Fibroblast of pulmonary artery (primary cell): ENCODE measurements at regions not wholly inside any gene's neighbourhood (a gene's known extent, or its start where the extent isn't known, plus 50 kb on each side); places are given as distances from the start of the nearest gene placed in this dataset.

Source experiments
- DNase-seq: peaks from one replicate; pipeline ENCODE4 v3.0.0-alpha.2; 2010; ENCODE audit warnings: low read depth
- H3K4me3 ChIP-seq: replicated peaks from 2 replicates; pipeline ENCODE4 v1.5.1; 2011; ENCODE audit warnings: low read depth, mild to moderate bottlenecking, control low read depth, low read length, moderate library complexity
- CTCF ChIP-seq: IDR thresholded peaks from 2 replicates; pipeline ENCODE4 v1.5.1; 2011; ENCODE audit warnings: mild to moderate bottlenecking, control low read depth, low read length, inconsistent platforms; ENCODE audit errors: missing control alignments

- TF ChIP-seq CTCF, result no peak
- no peak overlapping the region for H3K4me3 ChIP-seq
- no peak for DNase-seq
Observed at GRCh38 chr3:166471074-166471767, 634.0 kb upstream of the BCHE start.

GRCh38 chr3:166462891-166463470 is 625.8 kb upstream of the BCHE start:
- no peak overlapping the region for H3K4me3 ChIP-seq
- TF ChIP-seq CTCF, result no peak
- no peak for DNase-seq

GRCh38 chr3:166461626-166462025 is 624.4 kb upstream of the BCHE start:
- H3K4me3 ChIP-seq, result no peak overlapping the region
- DNase-seq, result no peak
- no peak for TF ChIP-seq CTCF

- DNase-seq, result no peak
- TF ChIP-seq CTCF, result no peak
- H3K4me3 ChIP-seq, result no peak overlapping the region
Observed at GRCh38 chr3:166457382-166457781, 620.2 kb upstream of the BCHE start.

GRCh38 chr3:166456286-166456685 is 619.1 kb upstream of the BCHE start:
- no peak overlapping the region for H3K4me3 ChIP-seq
- no peak for TF ChIP-seq CTCF
- no peak for DNase-seq

- TF ChIP-seq CTCF, result no peak
- DNase-seq, result no peak
- no peak overlapping the region for H3K4me3 ChIP-seq
Observed at GRCh38 chr3:166455744-166456143, 618.5 kb upstream of the BCHE start.

- no peak for DNase-seq
- no peak overlapping the region for H3K4me3 ChIP-seq
- TF ChIP-seq CTCF, result no peak
Observed at GRCh38 chr3:166453478-166453877, 616.3 kb upstream of the BCHE start.
